Fibroblast of villous mesenchyme (primary cell): ENCODE measurements at regions not wholly inside any gene's neighbourhood (a gene's known extent, or its start where the extent isn't known, plus 50 kb on each side); places are given as distances from the start of the nearest gene placed in this dataset.

ENCODE experiments used
- DNase-seq: peaks from one replicate; pipeline ENCODE4 v3.0.0-alpha.2; 2010; ENCODE audit warnings: low read depth
- H3K4me3 ChIP-seq: 2 replicates; pipeline ENCODE4 v1.5.1; 2011; ENCODE audit warnings: low read depth, mild to moderate bottlenecking, low read length
- TF ChIP-seq, protein P1 (sequence below): IDR thresholded peaks from 2 replicates; pipeline ENCODE4 v1.5.1; 2012; ENCODE audit warnings: low read depth, mild to moderate bottlenecking, low read length; ENCODE audit not compliant: insufficient read depth

DNA sequence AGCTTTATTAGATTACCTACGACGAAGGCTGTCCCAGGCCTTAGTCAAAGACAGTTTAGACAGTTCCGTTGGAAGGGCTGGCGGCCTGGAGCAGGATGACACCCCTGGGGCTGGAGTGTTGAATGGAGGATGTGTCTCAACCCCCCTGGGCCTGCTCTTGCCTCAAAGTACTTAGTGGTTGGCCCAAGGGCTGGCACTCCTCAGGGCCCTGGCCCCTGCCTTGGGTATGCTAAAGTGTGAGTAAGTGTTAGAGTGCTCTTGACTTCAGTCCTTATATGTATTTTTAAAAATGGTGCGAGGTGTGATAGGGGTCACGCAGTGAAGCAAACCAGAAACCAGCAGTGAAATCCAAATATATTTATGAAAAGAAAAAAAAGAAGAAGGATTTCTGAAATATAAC lies 261.6 kb downstream of the KTN1 start:
- TF ChIP-seq, protein P1, sequence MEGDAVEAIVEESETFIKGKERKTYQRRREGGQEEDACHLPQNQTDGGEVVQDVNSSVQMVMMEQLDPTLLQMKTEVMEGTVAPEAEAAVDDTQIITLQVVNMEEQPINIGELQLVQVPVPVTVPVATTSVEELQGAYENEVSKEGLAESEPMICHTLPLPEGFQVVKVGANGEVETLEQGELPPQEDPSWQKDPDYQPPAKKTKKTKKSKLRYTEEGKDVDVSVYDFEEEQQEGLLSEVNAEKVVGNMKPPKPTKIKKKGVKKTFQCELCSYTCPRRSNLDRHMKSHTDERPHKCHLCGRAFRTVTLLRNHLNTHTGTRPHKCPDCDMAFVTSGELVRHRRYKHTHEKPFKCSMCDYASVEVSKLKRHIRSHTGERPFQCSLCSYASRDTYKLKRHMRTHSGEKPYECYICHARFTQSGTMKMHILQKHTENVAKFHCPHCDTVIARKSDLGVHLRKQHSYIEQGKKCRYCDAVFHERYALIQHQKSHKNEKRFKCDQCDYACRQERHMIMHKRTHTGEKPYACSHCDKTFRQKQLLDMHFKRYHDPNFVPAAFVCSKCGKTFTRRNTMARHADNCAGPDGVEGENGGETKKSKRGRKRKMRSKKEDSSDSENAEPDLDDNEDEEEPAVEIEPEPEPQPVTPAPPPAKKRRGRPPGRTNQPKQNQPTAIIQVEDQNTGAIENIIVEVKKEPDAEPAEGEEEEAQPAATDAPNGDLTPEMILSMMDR = no peak
- DNase-seq = no peak
- no peak overlapping the region for H3K4me3 ChIP-seq

DNA sequence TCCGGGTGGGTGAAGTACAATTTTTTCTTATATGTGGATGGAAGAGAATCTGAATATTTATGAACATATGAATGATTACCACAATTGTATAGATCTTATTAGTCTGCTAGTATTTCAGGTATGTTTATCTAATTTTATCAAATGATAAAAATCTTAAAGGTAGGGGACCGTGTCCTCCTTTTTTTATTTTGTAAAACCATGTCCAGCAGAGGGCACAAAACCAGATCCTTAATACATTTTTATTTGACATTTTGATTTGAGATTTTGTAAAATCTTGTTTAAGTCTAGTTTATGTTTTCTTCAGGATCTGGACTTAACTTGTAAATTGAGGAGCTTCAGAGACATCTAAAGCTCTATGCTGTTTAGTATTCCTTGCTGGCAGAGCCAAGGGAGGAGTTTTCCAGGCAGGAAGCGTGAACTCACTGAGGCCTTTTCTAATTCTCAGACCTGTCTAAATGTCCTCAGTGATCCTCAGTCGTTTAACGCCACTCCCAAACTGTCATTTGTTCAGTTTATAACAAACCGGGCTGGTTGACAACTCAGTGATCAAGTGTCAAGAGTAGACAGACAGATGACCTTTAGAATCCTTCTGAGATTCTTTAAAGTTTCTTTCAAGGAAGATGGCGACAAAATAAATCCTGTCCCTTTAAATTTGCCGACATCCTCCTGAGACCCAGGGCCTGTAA lies 263.9 kb downstream of the KTN1 start:
- TF ChIP-seq, protein P1 = peak; percentile 13
- no peak overlapping the region for H3K4me3 ChIP-seq
- DNase-seq = no peak

DNA sequence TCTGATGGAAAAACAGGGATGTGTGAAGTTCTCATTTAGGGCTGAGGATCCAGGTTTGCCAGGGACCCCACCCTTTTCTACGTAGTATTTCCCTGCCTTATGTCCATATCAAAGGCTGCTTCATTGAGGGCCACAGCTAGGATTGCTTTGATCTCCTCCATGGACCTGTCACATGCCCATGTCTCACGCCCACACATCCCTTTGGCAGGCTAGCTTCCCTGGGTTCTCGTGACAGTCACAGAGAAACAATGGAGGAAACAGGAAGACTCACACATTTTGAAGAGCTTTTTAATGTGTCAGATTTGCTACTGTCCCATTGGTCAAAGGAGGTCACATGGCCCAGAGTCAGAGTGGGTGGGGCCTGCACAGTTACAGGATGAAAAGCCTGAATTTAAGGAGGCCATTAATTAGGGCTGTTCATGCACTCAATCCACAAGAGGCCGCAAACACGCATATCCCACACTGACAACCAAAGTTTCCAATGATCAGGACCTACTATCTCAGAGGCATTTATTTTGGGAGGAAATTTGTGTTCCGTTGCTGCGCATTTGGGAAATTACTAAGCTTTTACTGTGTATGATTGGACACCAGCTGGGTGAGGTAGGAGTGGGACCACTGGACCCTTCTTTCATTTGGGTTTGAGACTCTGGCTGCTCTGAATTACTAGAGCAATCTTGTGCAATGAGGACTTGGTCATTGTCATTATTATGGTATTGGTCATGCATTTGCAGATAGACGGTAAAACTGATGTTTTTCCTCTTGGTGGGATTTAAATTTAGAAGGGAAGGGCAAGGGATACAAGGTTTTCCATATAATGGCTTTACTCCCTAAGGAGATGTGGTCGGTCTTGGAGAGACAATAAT lies 266.2 kb downstream of the KTN1 start:
- no peak for DNase-seq
- TF ChIP-seq, protein P1 = no peak
- no peak overlapping the region for H3K4me3 ChIP-seq

DNA sequence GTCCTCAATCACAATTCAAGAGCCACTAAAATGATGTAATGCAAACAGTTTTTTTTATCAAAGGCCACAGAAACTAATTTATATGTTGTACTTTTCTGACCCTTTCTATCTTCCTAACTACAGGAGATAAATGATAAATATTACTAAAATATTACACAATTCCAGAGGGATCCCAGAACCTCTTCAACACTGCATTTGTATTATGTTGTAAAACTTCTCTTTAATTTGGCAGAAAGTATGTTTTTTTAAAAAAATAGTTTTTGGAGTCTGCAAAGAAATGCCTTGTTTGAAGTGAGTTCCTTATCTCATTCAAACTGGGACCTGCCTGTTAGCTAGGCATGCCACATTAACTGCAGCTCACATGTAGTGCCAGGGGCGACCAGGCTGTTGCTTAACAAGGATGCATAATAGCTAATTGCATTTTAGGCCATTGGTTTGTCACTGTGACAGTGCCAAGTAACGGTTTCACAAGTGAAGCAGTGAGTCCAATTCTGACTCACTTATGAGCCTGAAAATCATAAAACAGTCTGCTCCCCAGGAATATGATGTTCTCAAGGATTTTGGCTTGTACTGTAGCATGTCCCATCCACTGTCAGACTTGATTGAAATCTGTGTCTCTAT lies 266.9 kb downstream of the KTN1 start:
- peak; percentile 36 for DNase-seq
- H3K4me3 ChIP-seq = no peak overlapping the region
- TF ChIP-seq, protein P1 = no peak

DNA sequence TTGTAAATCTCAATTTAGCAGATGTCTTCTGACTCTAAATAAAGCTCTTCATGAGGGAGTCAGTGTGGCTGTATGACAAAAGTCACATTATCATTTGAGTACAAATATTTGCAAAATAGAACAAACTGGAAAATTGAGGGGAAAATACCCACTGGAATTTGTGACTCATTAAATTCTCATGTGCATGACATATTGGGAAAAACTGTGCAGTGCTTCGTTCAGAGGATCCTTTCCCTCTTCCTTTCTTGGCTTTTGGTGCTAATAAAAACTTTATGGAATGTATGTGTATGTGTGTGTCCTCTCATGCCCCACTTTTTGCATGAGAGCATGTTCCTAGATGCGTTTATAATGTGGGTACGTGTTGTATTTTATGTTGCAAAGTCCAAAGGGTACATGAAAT lies 267.8 kb downstream of the KTN1 start:
- peak; percentile 37 for DNase-seq
- TF ChIP-seq, protein P1 = no peak
- H3K4me3 ChIP-seq = no peak overlapping the region

DNA sequence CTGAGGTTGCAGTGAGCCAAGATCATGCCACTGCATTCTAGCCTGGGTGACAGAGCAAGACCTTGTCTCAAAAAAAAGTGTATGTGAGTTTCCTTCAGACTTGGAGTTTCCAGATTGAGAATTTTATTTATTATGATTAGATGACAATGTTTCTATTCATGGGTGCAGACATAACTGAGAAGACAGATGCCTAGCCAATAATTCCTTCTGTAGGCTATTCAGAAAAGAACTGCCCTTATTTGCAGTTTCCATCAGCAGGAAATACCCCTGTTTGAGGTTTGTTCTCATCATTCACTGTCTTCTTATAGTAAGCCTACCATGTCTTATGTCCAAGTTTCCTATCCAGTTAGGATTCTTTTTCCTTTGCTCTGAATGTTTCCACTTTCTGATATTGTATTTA lies 269.0 kb downstream of the KTN1 start:
- DNase-seq = no peak
- TF ChIP-seq, protein P1 = no peak
- H3K4me3 ChIP-seq = no peak overlapping the region
